GM12865 (cell line): ENCODE measurements at regions not wholly inside any gene's neighbourhood (a gene's known extent, or its start where the extent isn't known, plus 50 kb on each side); places are given as distances from the start of the nearest gene placed in this dataset.

Source experiments
- DNase-seq: peaks from one replicate; pipeline ENCODE4 v3.0.0; 2010; ENCODE audit warnings: low read depth
- H3K4me3 ChIP-seq: 2 replicates; pipeline ENCODE4 v1.5.1; 2011; ENCODE audit warnings: mild to moderate bottlenecking, low read depth, low read length, control low read depth
- TF ChIP-seq, protein P1 (sequence below): IDR thresholded peaks from 2 replicates; pipeline ENCODE4 v1.5.1; 2011; ENCODE audit warnings: low read length, control low read depth, low read depth, inconsistent platforms; ENCODE audit not compliant: insufficient read depth; ENCODE audit errors: missing control alignments

DNA sequence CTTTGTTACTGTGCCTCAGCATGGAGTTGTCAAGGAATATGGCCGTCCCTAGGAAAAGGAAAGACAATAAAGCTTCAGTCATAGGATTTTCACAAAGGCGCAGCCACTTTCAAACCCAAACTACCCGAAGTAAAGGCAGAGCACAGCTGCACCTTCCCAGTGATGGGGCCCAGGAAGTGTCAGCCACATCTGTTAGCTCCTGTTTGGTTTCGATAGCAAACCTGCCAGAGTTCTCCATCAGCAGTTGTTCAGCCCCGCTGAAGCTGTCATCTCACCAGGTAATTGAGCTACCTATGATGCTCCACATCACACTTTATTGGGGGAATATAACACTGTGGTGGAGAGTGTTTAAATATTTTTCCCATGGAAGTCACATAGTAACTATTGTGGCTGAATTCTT, 80.7 kb downstream of the LRATD1 start:
- H3K4me3 ChIP-seq = no peak overlapping the region
- DNase-seq = peak; percentile 2
- TF ChIP-seq, protein P1, sequence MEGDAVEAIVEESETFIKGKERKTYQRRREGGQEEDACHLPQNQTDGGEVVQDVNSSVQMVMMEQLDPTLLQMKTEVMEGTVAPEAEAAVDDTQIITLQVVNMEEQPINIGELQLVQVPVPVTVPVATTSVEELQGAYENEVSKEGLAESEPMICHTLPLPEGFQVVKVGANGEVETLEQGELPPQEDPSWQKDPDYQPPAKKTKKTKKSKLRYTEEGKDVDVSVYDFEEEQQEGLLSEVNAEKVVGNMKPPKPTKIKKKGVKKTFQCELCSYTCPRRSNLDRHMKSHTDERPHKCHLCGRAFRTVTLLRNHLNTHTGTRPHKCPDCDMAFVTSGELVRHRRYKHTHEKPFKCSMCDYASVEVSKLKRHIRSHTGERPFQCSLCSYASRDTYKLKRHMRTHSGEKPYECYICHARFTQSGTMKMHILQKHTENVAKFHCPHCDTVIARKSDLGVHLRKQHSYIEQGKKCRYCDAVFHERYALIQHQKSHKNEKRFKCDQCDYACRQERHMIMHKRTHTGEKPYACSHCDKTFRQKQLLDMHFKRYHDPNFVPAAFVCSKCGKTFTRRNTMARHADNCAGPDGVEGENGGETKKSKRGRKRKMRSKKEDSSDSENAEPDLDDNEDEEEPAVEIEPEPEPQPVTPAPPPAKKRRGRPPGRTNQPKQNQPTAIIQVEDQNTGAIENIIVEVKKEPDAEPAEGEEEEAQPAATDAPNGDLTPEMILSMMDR = no peak

DNA sequence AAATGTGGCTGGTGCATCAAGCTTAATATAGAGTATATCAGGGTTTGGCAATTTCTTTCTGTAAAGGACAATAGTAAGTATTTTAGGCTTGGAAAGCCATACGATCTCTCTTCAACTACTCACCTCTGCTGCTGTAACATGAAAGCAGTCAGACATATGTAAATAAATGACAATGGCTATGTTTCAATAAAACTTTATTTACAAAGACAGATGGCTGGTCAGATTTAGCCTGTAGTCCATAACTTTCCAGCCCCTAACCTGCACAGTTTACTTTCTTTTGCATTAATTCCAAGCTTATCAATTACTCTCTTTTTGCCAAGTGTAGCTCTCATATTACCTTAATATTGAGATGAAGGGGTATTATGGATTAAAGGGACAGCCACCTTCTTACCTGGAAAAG, 83.1 kb downstream of the LRATD1 start:
- DNase-seq = no peak
- no peak overlapping the region for H3K4me3 ChIP-seq
- TF ChIP-seq, protein P1 = no peak

DNA sequence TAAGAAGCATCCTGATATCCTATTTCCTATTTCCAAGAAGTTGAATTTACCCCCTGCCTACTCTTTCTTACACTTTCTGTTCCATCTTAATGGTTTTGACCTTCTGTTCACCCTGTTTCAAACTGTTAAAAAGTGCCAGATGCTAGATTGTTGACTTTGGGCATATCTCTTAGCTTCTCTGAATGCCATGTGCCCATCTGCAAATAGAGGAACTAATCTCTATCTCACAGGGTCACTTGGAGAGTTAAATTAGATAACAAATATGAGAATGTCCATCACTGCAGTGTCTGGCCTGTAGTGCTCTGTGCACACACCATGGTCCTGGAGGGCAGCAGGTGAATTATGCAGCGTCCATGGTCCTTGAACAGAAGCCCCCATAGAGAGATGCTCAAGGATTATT, 83.8 kb downstream of the LRATD1 start:
- TF ChIP-seq, protein P1 = no peak
- DNase-seq = no peak
- H3K4me3 ChIP-seq = no peak overlapping the region

DNA sequence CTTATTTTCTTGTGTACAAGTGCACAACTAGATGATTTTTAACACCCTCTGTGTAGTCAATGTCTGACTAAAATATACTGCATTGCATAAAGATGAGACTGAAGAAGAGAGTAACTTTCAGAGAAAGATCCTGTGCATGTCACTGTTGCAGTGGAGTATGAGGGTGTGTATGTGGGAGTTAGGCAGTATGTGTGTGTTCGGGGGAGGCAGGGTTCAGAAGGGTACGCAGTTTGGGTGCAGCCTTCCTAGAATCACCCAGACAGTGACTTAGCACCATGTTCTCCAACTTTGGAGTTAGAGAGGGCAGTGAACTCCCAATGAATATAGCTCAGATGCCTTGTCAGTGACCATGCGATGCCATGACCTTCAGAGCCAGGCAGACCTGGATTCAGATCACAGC, 84.6 kb downstream of the LRATD1 start:
- TF ChIP-seq, protein P1 = no peak
- no peak for DNase-seq
- H3K4me3 ChIP-seq = no peak overlapping the region

DNA sequence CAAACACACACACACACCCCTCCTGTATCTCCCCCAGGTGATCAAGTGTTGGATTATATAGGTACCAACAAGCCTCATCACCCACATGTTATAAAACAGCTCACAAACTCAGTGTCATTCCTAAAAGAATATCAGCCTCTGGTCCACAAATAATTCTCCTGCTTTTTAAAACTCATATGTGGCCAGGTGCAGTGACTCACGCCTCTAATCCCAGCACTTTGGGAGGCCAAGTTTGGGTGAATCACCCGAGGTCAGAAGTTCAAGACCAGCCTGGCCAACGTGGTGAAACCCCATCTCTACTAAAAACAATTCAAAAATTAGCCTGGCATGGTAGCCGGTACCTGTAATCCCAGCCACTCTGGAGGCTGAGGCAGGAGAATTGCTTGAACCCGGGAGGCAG, 87.8 kb downstream of the LRATD1 start:
- no peak overlapping the region for H3K4me3 ChIP-seq
- TF ChIP-seq, protein P1 = no peak
- DNase-seq = no peak

DNA sequence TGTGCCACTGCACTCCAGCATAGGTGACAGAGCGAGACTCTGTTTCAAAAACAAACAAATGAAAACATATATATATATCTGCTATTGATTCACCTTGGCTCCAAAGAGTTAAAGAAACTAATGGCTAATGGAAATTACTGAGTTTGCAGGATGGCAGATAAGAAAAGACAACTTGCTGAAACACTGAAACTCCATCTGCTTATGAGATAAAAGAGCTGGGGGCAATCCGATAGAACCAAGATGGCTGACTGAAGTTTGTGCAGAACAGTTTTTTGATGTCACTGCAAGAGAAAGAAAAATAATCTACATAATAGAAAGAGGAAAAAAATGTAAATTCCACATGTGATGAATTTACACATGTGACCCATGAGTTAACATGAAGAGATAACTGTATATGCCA, 88.2 kb downstream of the LRATD1 start:
- no peak overlapping the region for H3K4me3 ChIP-seq
- TF ChIP-seq, protein P1 = no peak
- no peak for DNase-seq

DNA sequence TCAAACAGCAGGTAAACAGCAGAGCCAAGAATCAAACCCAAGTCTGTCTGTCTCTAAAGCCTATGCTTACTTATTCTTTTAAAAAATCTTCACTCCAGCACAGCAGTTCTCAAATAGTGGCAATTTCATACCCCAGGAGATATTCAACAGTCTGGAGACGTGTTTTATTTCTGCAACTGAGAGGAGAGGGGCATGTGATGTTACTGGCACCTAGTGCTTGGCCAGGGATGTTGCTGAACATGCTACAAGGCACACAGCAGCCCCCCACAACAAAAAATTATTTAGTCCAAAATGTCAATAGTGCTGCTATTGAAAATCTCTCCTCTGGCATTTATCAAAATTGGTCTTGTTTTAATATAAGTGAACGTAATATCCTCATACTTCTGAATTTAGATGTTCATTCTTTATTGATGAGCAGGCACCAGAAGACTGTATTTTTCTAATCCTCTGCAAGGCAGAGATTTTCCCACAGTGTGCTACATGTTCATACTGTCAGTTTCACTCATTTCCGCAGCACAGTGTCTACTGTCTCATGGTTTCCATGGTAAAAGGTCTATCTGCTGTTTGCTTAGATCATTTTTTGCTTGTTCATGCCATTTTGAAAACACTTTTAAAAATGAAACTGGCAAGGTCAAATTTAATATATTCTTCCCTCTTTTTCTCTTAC, 90.5 kb downstream of the LRATD1 start:
- DNase-seq = no peak
- H3K4me3 ChIP-seq = no peak overlapping the region
- TF ChIP-seq, protein P1 = no peak
